ENCODE measurements at regions not wholly inside any gene's neighbourhood (a gene's known extent, or its start where the extent isn't known, plus 50 kb on each side); places are given as distances from the start of the nearest gene placed in this dataset.
"Not testable (repeated sequence)": the region's sequence is repeated elsewhere in the genome, so short reads cannot be mapped to it uniquely, and the experiment has no call there.

- DNase-seq: no peak
Measured at GRCh38 chr19:28333909-28334308, 879.0 kb downstream of the UQCRFS1 start.

GRCh38 chr19:28332886-28333285 is 880.1 kb downstream of the UQCRFS1 start:
- DNase-seq: no peak

GRCh38 chr19:28332351-28332750 is 880.6 kb downstream of the UQCRFS1 start:
- DNase-seq: no peak

GRCh38 chr19:28331596-28331995 is 881.4 kb downstream of the UQCRFS1 start:
- DNase-seq: no peak

- no peak for DNase-seq
Measured at GRCh38 chr19:28330831-28331230, 882.1 kb downstream of the UQCRFS1 start.

- DNase-seq: no peak
Measured at GRCh38 chr19:28329429-28329828, 883.5 kb downstream of the UQCRFS1 start.

GRCh38 chr19:28327905-28328304 is 885.0 kb downstream of the UQCRFS1 start:
- DNase-seq: no peak

GRCh38 chr19:28326746-28327145 is 886.2 kb downstream of the UQCRFS1 start:
- no peak for DNase-seq

GRCh38 chr19:28324275-28325060 is 888.5 kb downstream of the UQCRFS1 start:
- DNase-seq: no peak

GRCh38 chr19:28322945-28323344 is 890.0 kb downstream of the UQCRFS1 start:
- DNase-seq: no peak

- DNase-seq: no peak
Measured at GRCh38 chr19:28322491-28322890, 890.5 kb downstream of the UQCRFS1 start.

- DNase-seq: no peak
Measured at GRCh38 chr19:28319918-28320317, 893.0 kb downstream of the UQCRFS1 start.

GRCh38 chr19:28319227-28319626 is 893.7 kb downstream of the UQCRFS1 start:
- DNase-seq: no peak

GRCh38 chr19:28318469-28319179 is 894.3 kb downstream of the UQCRFS1 start:
- DNase-seq: no peak

- no peak for DNase-seq
Measured at GRCh38 chr19:28316464-28316863, 896.5 kb downstream of the UQCRFS1 start.

- no peak for DNase-seq
Measured at GRCh38 chr19:28314756-28315155, 898.2 kb downstream of the UQCRFS1 start.

- no peak for DNase-seq
Measured at GRCh38 chr19:28314287-28314686, 898.7 kb downstream of the UQCRFS1 start.

GRCh38 chr19:28313633-28314032 is 899.3 kb downstream of the UQCRFS1 start:
- no peak for DNase-seq

GRCh38 chr19:28312269-28312668 is 900.7 kb downstream of the UQCRFS1 start:
- DNase-seq: no peak

GRCh38 chr19:28310829-28311228 is 902.1 kb downstream of the UQCRFS1 start:
- DNase-seq: not testable (repeated sequence)

- DNase-seq: no peak
Measured at GRCh38 chr19:28309070-28309469, 903.9 kb downstream of the UQCRFS1 start.

GRCh38 chr19:28307963-28308362 is 905.0 kb downstream of the UQCRFS1 start:
- no peak for DNase-seq

- no peak for DNase-seq
Measured at GRCh38 chr19:28307487-28307886, 905.5 kb downstream of the UQCRFS1 start.

GRCh38 chr19:28305513-28305912 is 907.4 kb downstream of the UQCRFS1 start:
- no peak for DNase-seq

Measured in NCI-H2081 treated with DMSO at 0.1 percent for 48 hours (cell line).